KG1 (cell line): ENCODE measurements at regions not wholly inside any gene's neighbourhood (a gene's known extent, or its start where the extent isn't known, plus 50 kb on each side); places are given as distances from the start of the nearest gene placed in this dataset.

Experiments
- DNase-seq: peaks from one replicate; lab custom pipeline; 2025; lab: John Stamatoyannopoulos, UW

DNA sequence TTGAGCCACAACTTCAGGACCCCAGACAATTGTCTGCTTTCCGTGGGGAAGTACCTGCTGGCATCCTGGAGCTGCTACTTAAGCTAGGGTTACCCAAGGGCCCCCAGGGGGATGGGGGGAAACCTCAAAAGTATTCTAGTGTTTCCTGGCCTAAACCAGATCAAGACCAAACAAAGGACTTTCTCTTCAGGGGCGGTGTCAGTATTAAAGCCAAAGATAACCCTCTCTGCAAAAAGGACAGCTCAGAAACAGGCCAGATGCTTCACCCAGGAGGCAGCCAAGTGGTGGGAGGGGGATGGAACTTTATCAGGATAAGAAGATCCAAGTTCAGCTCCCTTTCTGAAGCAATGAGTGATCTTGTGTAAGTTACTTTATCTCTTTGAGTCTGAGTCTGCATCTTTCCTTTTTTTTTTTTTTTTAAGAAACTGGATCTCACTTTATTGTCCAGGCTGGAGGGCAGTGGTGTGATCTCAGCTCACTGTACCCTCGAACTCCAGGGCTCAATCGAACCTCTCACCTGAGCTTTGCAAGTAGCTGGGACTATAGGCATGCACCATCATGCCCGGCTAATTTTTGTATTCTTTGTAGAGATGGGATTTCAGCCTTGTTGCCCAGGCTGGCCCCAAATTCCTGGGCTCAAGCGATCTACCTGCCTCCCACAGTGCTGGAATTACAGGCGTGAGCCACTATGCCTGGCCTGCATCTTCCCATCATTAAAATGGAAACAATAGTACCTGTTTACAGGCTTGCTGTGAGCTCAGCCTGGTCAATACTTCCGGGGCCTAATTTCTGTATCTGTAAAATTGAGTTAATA is 151.8 kb upstream of the PTPRM start:
- DNase-seq: no peak

DNA sequence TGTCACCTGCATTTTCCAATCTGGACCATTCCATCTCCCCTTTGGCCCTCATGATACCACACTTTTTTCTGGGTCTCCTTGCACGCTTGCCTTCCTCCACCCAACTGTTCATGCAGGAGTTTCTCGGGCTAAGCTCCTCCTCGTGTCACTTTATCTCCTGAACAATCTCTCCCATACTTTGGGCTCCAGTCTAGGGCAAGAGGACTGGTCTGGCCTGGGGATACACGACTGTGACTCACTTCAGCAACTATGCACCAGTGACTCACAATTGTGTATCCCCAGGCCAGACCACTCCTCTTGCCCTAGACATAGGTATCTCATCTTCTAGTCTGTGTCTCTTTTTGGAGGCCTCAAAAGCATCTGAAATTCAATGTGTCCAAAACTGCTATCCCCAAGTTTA is 149.4 kb upstream of the PTPRM start:
- DNase-seq: no peak

DNA sequence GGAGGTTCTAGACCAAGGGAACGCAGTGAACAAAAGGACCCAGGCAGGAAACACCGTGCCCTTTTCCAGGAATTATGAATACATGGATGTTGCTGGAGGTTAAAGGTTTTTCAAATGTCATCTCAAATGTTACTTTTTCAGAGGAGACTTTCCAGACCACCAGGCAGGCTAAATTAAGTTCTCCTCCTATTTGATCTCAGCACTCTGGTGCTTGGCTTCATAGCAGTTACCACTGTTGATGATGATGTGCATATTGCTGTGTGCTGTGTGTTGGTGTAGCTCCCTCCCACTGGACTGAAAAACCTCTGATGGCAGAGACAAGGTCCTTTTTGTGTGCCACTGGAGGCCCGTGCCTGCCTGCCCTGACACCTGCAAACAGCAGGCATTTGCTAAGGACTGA is 137.3 kb upstream of the PTPRM start:
- DNase-seq: no peak

DNA sequence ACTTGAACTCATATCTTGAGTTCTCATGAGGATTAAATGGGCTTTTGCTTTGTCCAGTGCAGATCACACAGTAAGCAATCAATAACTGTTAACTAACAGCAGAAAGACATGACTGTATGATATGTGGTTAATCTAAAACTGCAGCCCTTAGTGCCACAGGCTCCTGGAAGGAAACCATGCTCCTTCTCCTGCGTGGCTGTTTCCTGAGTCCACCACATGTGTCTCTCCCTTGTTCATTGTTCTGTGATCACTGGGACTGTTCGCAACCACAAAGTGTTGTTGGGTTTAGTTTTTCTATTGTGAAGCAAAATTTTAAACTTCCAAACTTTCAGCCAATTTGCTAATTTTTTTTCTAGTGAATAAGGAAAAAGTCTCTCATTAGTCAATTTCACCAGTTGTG is 130.9 kb upstream of the PTPRM start:
- no peak for DNase-seq

DNA sequence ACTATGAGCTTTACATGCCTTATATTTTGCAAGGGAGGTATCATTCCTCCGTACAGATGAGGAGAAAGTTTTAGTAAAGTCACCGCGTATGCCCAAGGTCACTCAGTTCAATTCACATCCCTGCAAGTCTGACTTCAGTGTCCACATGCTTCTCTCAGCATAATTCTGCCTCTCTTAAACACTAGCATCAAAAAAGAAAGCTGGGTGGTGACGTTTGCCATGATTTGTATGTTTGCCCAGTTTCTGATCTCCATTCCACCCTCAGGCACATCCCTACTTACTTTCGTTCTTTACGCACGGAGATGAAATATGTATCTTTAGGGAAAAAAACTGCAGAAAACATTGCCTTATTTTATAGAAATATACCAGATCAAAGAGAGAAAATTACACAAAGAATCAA is 129.2 kb upstream of the PTPRM start:
- no peak for DNase-seq

DNA sequence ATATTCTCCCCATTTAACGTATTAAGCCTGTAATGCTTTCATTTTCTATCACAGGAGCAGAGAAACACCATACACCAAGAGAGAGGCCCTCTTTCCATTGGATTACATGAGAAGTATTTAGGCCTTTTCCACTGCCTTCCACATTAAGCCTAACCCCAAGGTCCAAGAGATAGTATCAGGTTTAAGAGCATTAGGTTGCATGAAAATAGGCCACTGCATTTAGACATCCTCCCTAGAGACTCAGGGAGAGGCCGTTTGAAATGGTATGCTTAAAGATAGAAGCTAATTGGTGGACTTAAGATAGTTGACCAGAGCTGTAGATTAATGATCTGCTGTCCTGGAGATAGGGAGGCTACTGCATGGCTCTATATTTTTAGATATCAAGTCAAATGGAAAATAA is 128.5 kb upstream of the PTPRM start:
- DNase-seq: no peak

DNA sequence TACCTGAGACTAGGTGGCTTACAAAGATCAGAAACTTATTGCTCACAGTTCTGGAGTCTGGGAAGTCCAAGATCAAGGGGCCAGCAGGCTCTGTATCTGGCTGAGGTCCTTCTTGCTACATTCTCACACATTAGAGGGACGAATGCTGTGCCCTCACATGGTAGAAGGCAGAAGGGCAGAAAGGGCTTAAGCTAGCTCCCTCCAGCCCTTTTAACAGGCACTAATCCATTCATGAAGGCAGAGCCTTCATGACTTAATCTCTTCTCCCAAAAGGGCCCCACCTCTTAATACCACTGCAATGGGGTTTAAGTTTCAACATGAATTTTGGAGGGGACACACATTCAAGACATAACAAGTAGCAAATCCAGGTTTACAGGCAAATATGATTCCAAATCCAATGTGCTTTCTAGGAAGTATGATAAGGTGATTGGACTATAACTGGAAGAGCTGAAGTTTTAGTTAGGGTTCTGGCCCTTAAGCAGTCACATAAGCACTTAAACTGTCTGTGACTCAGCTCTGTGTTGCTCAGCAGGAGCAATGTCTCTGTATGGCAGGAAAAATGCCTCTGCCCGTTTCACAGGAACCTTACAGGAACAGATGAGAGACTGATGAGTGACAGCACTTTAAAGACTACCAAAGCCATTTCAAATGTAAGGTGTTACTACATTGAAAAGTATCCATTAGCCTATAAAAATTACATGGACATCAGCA is 119.6 kb upstream of the PTPRM start:
- DNase-seq: no peak

DNA sequence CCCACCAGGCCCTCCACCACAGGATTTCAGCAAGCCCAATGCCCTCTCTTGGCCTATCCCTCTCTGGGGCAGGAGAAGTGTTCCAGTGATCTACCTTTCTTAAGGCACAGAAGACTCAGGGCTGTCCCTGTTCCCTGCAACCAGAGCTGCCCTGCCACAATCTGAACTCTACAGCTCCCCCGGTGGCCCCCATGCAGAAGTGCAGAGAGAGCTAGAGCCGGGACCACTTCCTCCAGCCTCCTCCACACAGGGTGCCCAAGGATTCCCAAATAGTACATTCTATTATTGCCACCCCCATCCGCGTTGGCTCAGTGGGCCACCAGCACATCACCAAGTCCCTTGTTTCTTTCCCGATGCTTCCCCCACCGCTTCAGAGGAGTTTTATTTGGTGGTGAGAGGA is 114.8 kb upstream of the PTPRM start:
- DNase-seq: no peak

DNA sequence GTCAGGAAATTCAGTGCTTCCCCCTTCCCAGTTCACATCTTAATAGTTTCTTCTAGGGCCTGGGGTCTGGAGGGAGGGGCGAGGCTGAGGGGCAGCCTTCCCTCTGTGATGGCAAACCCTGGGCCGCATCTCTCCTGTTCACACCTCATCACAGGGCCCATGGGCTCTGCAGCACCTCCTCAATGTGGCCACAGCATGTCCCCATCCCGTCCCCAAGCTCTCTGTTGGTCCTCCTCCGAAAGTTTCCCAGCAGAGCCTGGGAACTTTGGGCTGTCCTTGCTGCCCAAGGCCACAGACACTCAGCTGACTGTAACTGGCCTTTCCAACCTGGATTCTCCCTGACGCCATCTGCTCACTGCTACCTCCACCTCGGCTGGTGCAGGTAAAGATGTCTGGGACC is 112.7 kb upstream of the PTPRM start:
- no peak for DNase-seq

DNA sequence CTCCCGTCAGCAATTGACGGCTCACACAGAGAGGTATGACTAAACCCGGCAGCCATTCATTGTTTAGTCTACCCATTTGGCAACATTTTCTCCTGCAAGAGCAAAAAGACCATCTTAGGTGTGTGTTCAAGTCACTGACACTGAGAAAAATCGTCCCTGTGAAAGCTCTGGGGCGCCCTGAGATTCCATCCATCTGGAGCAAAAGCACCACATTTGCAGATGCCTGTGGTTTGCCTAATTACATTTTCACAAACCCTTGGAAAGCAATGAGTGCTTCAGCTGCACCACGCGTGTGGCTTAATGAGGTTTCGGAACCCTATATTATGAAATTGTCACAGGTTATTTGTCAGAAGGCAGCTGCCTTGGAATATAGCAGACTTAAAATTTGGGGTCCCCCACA is 110.7 kb upstream of the PTPRM start:
- DNase-seq: no peak

DNA sequence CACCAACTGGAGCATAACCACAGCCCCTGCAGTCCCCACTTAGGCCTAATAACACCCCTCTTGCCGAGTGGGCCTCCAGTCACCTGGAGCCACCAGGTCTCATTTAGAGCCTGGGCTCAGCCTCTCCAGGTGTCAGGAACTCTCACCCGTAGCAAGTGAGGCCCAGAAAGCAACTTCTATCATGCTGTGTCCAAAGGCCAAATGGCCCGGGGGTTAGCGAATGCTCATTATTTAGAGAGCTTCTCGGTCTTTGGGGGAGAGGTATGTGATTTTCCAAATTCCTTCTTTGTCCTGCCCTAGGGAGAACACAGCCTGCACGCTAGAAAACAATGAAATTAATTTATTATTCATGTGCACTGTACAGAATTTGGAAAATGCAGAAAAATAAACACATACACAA is 109.9 kb upstream of the PTPRM start:
- no peak for DNase-seq

DNA sequence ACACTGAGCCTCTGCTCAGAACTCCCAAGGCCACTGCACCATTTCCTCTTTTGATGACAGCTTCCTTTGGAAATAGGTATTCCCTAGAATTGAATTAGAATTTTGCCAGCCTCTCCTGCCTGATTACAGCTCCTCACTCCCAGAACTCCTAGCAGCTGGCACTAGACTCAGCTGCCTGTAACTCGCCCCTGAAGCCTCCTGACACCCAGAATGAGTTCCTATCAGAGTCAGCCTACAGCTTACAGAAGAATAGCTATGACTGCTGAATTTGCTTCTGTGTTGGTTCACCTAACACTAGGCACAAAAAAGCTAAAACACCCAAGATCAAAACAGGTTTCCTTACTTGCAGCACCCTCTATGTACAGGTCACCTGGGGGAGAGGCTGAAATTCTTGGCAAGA is 108.2 kb upstream of the PTPRM start:
- no peak for DNase-seq

DNA sequence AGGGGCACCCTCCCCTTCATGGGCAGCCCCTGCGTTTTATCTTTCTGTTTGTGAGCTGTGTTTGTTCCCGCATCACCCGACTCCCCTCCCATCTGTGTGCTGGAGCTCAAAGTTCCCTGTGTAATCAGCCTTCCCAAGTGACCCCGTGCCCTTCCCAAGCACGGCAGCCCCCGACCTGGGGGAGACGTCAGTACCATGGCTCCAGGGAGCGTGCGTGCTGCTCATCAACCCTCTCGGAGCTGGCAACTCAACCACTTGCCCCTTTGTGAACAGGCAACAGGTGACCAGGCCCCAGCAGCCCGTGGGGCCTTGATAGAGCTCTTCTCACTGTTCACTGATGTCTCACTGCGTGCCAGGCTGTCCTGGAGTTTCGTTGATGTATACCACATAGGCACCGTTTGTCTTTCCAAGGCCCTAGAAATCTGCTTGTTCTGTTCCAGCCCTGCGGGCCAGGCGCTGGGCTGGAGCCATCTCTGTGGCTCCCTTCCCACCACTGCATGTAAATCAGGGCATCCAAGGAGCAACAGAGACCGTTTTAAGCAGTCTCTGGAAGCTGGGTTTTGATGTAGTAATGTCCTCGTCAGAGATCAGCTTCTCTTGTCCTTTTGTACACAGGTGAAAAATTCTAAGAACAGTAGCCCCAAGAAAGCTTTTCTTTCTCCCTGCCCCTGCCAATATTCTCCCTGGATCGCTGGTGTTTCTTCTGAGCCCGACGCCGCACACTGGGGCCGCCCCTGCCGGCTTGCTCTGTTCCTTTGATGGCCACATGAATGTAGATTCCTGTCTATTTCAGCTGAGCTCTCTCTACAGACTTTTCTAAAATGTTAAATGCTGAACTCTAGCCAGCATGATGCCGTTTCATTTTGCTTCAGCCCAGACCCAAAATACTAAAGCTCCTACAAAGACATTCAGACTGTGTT is 107.0 kb upstream of the PTPRM start:
- DNase-seq: no peak

DNA sequence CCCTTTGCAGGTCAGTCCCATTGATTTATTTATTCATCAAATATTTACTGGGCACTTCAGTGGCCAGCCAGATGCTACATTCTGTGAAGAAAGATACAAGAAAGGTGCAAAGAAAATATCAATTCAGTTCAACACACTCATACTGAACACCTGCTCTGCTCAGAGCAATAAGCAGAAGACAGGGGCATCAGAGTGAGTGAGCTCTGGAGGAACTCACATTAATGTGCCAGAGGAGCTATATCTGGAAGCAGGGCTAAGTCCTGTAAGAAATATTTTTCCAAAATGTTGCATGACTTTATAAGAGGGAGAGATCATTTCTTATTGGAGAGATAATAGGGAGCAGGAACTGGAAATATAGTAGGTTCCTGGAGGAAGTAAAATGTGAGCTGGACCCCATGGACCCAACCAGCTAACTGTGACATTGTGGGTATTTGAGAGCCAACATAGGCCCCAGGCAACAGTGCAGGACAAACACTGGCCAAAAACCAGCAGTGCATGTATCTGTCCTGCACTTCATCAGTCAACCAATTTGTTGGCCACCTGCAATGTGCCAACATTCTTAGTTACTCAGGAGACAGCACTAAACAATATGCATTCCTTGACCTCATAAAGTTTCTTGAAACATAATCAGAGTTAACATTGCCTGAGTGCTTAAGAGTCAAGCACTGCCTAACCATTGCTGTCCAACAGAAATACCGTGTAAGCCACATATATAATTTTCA is 102.7 kb upstream of the PTPRM start:
- DNase-seq: no peak

DNA sequence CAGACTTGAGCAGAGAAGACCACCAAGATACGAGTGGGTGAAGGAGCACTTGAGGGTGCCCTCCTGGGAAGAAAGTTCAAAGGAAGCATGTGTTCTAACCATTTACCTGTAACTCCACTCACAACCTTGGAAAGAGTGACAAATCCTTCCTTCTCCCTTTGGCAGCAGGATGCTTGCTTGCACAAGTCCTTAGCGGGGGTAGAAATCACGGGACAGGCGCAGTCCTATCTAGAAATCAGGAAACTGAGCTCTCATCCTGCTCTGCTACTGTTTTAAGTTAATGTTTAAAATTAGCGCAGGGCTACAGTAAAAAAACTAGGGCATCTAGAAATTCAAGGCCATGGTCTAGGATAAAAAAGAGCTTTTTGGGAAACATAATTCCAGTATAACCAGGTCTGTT is 100.9 kb upstream of the PTPRM start:
- no peak for DNase-seq

DNA sequence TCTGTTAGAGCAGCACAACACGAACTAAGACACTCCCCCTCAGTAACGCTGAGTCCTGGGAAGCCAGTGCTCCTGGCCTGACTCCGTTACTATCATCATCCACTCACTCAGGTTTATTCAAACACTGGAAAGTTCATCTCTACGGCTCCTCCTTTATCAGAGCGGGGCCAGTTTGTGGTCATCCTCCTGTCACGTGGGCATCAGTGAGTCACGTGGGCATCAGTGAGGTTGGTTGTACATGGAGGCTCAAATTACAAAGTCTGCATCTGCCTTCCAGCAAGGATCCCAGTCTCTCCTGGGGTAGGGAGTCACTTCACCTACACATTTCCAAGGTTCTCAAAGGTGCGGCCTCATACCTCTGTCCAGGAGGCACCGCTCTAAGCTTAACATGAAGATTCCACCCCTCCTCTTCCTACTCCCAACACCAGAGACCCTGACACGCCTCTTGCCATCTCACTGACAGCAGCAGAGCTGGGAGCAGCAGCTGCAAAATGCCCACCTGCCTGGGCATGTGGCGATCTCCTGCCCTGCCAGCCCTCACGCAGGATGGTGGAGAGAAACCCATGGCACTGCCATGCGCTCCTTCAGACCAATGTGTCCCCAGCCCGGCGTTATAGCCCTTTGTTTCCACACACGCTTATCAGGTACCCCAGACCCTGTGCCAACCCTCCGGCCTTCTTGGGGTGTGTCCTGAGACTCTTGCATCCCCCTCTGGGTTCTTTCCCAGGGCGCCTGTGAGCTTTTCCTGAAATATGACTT is 99.2 kb upstream of the PTPRM start:
- DNase-seq: no peak

DNA sequence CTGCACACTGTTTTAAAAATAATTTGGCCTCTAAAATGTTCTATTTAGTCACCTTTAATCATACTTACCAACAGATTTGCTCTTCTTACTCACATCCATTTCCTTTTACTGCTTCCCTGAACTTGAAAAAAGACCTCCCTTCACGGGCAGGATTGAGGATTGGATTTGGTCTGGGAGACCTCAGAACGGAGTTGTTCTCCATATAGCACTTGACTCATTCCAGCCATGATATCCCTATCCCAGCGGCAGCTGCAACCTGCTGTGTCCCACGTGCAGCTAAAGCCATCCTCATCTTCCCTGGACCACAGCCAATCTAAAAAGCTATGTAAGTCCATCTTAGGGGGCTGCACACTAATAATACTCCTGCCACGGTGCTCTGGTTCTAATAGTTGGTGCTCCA is 97.0 kb upstream of the PTPRM start:
- DNase-seq: no peak

DNA sequence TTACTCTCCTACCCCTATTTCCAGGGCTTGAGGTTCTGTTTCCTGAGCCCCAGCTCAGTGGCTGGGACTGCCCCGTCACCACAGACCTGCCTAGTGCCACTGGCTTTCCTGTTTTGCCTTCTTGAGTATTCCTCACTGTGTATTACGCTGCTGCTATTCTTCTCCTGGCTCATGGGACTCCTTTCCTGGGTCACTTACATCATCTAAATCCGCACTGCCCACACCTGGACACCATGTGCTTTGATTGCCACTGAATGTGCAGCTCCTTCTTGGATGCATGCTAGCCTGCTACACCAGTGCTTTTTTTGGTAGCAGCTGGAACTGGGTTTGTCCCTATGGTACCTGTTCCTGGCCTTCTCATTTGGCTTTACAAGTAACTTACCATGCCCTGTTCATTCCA is 96.6 kb upstream of the PTPRM start:
- DNase-seq: no peak

DNA sequence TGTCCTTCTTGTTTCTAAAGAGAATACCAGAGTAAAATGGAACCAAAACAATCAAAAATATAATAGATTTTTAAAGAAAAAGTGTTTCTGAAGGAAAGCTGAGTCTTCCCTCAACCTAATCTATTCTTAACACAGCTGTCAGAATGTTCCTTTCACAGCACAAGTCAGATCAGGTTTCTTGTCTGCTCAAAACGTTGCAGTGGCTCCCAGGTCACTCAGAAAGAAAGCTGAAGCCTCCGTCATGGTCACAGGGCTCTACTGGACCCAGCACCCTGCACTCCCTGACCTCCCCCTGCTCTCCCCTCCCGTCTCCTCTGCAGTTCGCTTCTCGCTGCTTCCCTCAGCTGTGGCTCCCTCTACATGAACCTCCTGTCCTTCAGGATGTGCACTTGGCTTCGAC is 90.7 kb upstream of the PTPRM start:
- no peak for DNase-seq

DNA sequence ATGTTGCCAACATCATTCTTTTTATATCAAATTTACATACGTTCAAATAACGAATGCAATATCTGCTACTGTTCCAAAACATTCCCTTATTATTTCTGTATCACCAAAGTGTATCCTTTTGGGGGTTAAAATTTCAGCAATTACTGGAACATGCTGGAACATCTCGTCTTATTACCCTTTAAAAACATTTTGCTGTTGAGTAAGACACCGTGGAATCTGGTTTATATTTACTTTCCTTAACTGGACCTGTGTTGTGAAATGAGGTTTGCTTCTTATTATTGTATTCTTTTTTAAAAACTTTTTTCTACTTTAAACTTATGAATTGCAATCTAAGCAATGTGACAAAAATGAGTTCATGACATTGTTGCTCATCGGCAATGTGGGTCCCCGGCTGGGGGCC is 87.4 kb upstream of the PTPRM start:
- no peak for DNase-seq

DNA sequence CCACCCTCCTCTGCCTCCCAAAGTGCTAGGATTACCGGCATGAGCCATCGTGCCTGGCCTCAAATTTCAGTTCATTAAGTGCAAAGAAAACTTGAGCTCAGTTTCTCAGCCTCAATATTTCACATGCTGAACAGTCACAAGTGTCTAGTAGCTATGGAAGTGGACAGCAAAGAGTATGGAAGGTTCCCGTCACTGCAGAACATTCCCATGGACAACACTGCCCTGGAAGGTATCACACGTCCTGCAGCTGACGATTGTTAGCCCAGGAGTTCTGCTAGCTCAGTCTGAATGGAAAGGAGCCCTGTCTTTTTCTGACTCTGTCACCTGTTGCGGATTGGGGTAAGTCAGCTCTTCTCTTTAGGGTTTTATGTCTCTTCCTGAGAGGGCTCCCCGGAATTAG is 86.2 kb upstream of the PTPRM start:
- DNase-seq: no peak
